ENCODE measurements at regions not wholly inside any gene's neighbourhood (a gene's known extent, or its start where the extent isn't known, plus 50 kb on each side); places are given as distances from the start of the nearest gene placed in this dataset.
A peak's percentile ranks its signal among the peaks of the same experiment; 100 is the strongest.
"Not testable (repeated sequence)": the region's sequence is repeated elsewhere in the genome, so short reads cannot be mapped to it uniquely, and the experiment has no call there.

DNA sequence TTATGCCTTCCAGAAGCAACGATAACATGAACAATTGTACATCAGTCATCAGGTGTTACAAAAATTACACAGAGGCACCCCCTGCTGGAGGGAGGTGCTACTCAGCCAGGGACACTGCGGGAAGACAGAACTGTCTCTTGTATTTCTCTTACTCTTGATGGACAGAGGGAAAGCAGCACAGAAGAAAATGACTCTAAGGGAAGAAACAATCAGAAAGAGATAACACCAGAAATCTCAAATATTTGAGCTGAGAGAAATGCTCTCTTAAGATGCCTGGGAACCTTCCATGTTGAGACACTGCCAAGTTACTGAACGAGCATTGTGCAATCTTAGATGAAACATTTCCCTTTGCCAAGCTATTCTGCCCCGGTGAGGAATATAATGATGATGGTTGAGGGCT lies 227.6 kb upstream of the NPSR1 start:
- intact Hi-C loops (cut with DNase I): no loop called here
- DNase-seq (ENCODE audit: extremely low spot score): no peak
- no peaks in the 10 kb centered on the region for H3K27me3 ChIP-seq

DNA sequence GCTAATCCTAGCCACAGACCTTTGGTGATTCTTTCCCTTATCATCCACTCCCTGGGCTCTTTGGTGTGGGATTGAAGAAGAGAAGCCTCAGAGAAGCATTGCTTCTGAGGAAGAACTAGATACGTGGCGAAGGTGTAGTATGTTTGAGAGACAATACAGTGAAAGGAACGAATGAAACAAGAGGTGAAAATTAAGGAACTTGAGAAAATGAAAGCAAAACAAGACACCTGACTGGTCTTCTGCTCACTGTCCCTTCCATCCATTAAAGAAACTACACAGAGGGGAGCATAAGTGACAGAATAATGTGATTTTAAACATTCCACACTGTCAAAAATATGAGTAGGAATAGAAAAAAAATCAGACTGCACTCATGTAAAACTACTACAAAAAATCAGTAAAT lies 219.6 kb upstream of the NPSR1 start:
- TF ChIP-seq POLR2AphosphoS5 (IDR thresholded peaks at IDR 0.05): no peak
- TF ChIP-seq, protein P1, sequence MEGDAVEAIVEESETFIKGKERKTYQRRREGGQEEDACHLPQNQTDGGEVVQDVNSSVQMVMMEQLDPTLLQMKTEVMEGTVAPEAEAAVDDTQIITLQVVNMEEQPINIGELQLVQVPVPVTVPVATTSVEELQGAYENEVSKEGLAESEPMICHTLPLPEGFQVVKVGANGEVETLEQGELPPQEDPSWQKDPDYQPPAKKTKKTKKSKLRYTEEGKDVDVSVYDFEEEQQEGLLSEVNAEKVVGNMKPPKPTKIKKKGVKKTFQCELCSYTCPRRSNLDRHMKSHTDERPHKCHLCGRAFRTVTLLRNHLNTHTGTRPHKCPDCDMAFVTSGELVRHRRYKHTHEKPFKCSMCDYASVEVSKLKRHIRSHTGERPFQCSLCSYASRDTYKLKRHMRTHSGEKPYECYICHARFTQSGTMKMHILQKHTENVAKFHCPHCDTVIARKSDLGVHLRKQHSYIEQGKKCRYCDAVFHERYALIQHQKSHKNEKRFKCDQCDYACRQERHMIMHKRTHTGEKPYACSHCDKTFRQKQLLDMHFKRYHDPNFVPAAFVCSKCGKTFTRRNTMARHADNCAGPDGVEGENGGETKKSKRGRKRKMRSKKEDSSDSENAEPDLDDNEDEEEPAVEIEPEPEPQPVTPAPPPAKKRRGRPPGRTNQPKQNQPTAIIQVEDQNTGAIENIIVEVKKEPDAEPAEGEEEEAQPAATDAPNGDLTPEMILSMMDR (IDR thresholded peaks at IDR 0.05): no peak
- no peak for TF ChIP-seq EP300 (IDR thresholded peaks at IDR 0.05)
- TF ChIP-seq POLR2A (IDR thresholded peaks at IDR 0.05; ENCODE audit: low read depth): no peak
- Histone ChIP-seq H3K27me3 (no peaks in the 10 kb centered on the region), H3K4me3 (no peak overlapping the region), H3K4me1 (no peaks in the 10 kb centered on the region), H3K27ac (replicated peaks in 1 of 4) (no peak overlapping the region), H3K9me3 (no peaks in the 10 kb centered on the region), H3K36me3 (no peaks in the 10 kb centered on the region)
- WGBS: 53% methylated on average over 3 of the region's 3 CpGs
- no peak for DNase-seq (ENCODE audit: extremely low spot score)
- intact Hi-C loops (cut with DNase I): no loop called here

More for the DNA sequence above, 227.6 kb upstream of the NPSR1 start:
- peaks cover 0 to 14% (median 4%) of the 10 kb centered on the region in 4 donors for H3K9me3 ChIP-seq
- no peaks in the 10 kb centered on the region for H3K36me3 ChIP-seq
- TF ChIP-seq, protein P1 (IDR thresholded peaks at IDR 0.05): peak in 1 of 3 experiments; percentile 31
- TF ChIP-seq EP300 (IDR thresholded peaks at IDR 0.05): no peak
- H3K27ac ChIP-seq (replicated peaks in 1 of 4): no peak overlapping the region
- no peaks in the 10 kb centered on the region for H3K4me1 ChIP-seq
- WGBS: 50% methylated on average over 4 of the region's 4 CpGs
- no peak overlapping the region for H3K4me3 ChIP-seq

DNA sequence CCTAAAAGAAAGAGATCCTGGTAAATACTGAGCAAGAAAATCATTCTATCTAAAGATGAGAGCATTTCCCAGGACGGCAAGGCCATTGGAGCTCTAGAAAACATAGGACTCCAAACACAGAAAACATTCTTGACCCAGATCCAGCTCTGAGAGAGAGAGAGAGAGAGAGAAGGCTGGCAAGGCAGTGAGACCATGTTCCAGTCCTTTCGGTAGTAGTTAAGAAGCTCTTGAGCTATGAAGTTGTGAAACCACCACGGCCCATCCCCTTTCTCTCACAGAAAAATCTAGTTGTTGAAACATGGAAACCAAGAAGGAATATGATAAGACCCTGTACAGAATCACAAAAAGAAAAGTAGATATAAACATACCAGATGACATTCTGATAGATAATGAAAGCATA lies 212.4 kb upstream of the NPSR1 start:
- Histone ChIP-seq H3K4me1 (no peaks in the 10 kb centered on the region), H3K4me3 (no peak overlapping the region), H3K27ac (replicated peaks in 1 of 4) (no peak overlapping the region), H3K9me3 (peaks cover 0 to 6% (median 0%) of the 10 kb centered on the region in 4 donors), H3K36me3 (no peaks in the 10 kb centered on the region), H3K27me3 (no peaks in the 10 kb centered on the region)
- TF ChIP-seq POLR2AphosphoS5 (IDR thresholded peaks at IDR 0.05) (no peak), POLR2A (IDR thresholded peaks at IDR 0.05; ENCODE audit: low read depth) (no peak), EP300 (IDR thresholded peaks at IDR 0.05) (no peak)
- intact Hi-C loops (cut with DNase I): no loop called here
- no peak for DNase-seq (ENCODE audit: extremely low spot score)
- 66% methylated on average over 3 of the region's 3 CpGs for WGBS

DNA sequence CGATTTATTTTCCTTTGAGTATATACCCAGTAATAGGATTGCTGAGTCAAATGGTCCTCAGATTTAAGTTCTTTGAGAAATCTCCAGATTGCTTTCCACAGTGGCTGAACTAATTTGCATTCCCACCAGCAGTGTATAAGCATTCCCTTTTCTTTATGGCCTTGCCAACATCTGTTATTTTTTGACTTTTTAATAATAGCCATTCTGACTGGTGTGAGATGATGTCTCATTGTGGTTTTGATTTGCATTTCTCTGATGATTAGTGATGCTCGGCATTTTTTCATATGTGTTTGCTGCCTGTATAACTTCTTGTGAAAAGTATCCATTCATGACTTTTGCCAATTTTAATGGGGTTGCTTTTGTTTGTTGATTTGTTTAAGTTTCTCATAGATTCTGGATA lies 209.5 kb upstream of the NPSR1 start:
- H3K4me3 ChIP-seq; H3K27ac ChIP-seq (replicated peaks in 1 of 4); DNase-seq (ENCODE audit: extremely low spot score); H3K4me1 ChIP-seq; H3K36me3 ChIP-seq; intact Hi-C loops (cut with DNase I); H3K27me3 ChIP-seq; H3K9me3 ChIP-seq: not testable (repeated sequence)
- 63% methylated on average over 2 of the region's 2 CpGs for WGBS

DNA sequence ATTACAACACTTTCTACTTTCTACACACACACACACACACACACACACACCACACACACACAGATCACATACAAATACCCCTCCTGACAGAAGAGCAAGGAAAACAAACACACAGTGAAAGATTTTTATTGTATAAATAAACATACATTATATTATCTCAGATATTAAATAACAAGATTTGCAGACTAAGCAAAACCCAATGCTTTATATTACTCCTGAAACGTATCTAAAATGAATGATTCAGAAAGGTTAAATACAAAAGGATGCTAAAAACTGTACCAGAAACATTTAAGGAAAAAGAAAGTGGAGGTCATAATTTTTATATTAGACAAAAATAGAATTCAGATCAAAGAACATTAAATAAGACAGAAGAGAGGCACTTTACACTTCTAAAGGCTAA lies 208.3 kb upstream of the NPSR1 start:
- intact Hi-C loops (cut with DNase I): no loop called here
- no peaks in the 10 kb centered on the region for H3K4me1 ChIP-seq
- H3K27ac ChIP-seq (replicated peaks in 1 of 4): no peak overlapping the region
- peaks cover 0 to 6% (median 0%) of the 10 kb centered on the region in 4 donors for H3K9me3 ChIP-seq
- H3K4me3 ChIP-seq: no peak overlapping the region
- no peaks in the 10 kb centered on the region for H3K36me3 ChIP-seq
- 55% methylated on average over 1 of the region's 1 CpG for WGBS
- no peak for DNase-seq (ENCODE audit: extremely low spot score)
- TF ChIP-seq EP300 (IDR thresholded peaks at IDR 0.05) (no peak), POLR2AphosphoS5 (IDR thresholded peaks at IDR 0.05) (no peak), POLR2A (IDR thresholded peaks at IDR 0.05; ENCODE audit: low read depth) (no peak)
- TF ChIP-seq, protein P1 (IDR thresholded peaks at IDR 0.05): no peak
- no peaks in the 10 kb centered on the region for H3K27me3 ChIP-seq

DNA sequence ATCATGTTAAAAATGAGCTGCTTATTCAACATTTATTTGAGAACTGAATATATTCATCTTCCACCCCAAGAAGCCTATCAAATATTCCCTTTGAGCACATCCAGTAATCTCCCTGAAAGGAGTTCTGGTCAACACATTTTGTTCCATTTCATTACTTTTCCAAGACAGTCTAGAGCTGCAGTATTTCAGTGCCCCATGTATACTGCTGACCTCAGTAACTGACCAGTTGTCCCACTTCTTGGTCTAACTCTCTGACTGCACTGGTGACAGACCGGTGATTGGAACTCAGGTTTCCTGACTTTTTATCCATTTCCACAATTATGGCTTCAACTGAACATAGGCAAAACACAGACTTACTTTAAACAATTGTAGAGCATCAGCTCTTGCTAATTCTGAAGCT lies 206.8 kb upstream of the NPSR1 start:
- TF ChIP-seq POLR2A (IDR thresholded peaks at IDR 0.05; ENCODE audit: low read depth): no peak
- TF ChIP-seq, protein P1 (IDR thresholded peaks at IDR 0.05): no peak
- no peak for TF ChIP-seq EP300 (IDR thresholded peaks at IDR 0.05)
- TF ChIP-seq POLR2AphosphoS5 (IDR thresholded peaks at IDR 0.05): no peak

More for the DNA sequence above, 206.8 kb upstream of the NPSR1 start:
- Histone ChIP-seq H3K27me3 (no peaks in the 10 kb centered on the region), H3K27ac (replicated peaks in 1 of 4) (no peak overlapping the region), H3K36me3 (no peaks in the 10 kb centered on the region), H3K4me3 (no peak overlapping the region), H3K4me1 (no peaks in the 10 kb centered on the region), H3K9me3 (peaks cover 0 to 6% (median 0%) of the 10 kb centered on the region in 4 donors)
- 81% methylated on average over 1 of the region's 1 CpG for WGBS
- intact Hi-C loops (cut with DNase I): no loop called here
- no peak for DNase-seq (ENCODE audit: extremely low spot score)

Measured in esophagus muscularis mucosa (tissue), 4 donors.